HepG2 (cell line): ENCODE measurements at regions not wholly inside any gene's neighbourhood (a gene's known extent, or its start where the extent isn't known, plus 50 kb on each side); places are given as distances from the start of the nearest gene placed in this dataset.

Experiments used
- GABPA ChIP-seq, 2 experiments: IDR thresholded peaks; 2 replicates each; pipeline ENCODE4 v1.6.1; 2011 to 2016; ENCODE audit warnings: low read depth in 2 of 2, low read length in 1 of 2, missing biosample characterization in 1 of 2, missing genetic modification characterization in 1 of 2
- HNF1B ChIP-seq: sonication (generic); formaldehyde crosslinking; IDR thresholded peaks from 2 replicates; pipeline ENCODE4 v1.5.1; 2020; ENCODE audit warnings: mild to moderate bottlenecking, moderate library complexity, missing genetic modification reagents
- MAFF ChIP-seq: IDR thresholded peaks from 2 replicates; pipeline ENCODE4 v1.6.1; 2011; ENCODE audit warnings: low read depth, low read length, improper control_type of control experiment
- NONO ChIP-seq, 2 experiments: fragments of 450-650 bp in 1 of 2; sonication (generic) in 1 of 2; formaldehyde crosslinking in 1 of 2; IDR thresholded peaks in 1 of 2; conservative IDR thresholded peaks in 1 of 2; 2 replicates each; pipeline versions ENCODE4 v1.6.1 to v1.8.0; 2017 to 2022; ENCODE audit warnings: mild to moderate bottlenecking in 1 of 2, missing genetic modification reagents in 1 of 2, moderate library complexity in 1 of 2
- PATZ1 ChIP-seq: sonication (generic); formaldehyde crosslinking; IDR thresholded peaks from 2 replicates; pipeline ENCODE4 v1.4.0; 2020; ENCODE audit warnings: missing genetic modification reagents
- PRDM15 ChIP-seq: sonication (generic); formaldehyde crosslinking; IDR thresholded peaks from 2 replicates; pipeline ENCODE4 v1.4.0; 2020; ENCODE audit warnings: missing genetic modification reagents
- REST ChIP-seq, 2 experiments: IDR thresholded peaks; 2 replicates each; pipeline ENCODE4 v1.6.1; 2011 to 2012; ENCODE audit warnings: low read length in 2 of 2, borderline replicate concordance in 1 of 2, low read depth in 1 of 2, mild to moderate bottlenecking in 1 of 2, moderate library complexity in 1 of 2
- SKI ChIP-seq: fragments of 450-650 bp; IDR thresholded peaks from one replicate; pipeline ENCODE4 v1.6.1; 2018; ENCODE audit warnings: mild to moderate bottlenecking; ENCODE audit not compliant: partially characterized antibody
- SMC3 ChIP-seq: IDR thresholded peaks from 2 replicates; pipeline ENCODE4 v1.6.1; 2011; ENCODE audit warnings: low read length, improper control_type of control experiment
- SOX13 ChIP-seq, 3 experiments: fragments of 450-650 bp in 1 of 3; sonication (generic) in 1 of 3; formaldehyde crosslinking in 1 of 3; IDR thresholded peaks in 2 of 3; conservative IDR thresholded peaks in 1 of 3; 2 replicates each; pipeline versions ENCODE4 v1.5.0 to v1.6.1; 2016 to 2020; ENCODE audit warnings: antibody characterized with exemption in 1 of 3, mild to moderate bottlenecking in 1 of 3, missing compliant biosample characterization in 1 of 3, missing genetic modification reagents in 1 of 3, moderate library complexity in 1 of 3
- SRY ChIP-seq: sonication (generic); formaldehyde crosslinking; IDR thresholded peaks from 2 replicates; pipeline ENCODE4 v1.8.0; 2022; ENCODE audit warnings: mild to moderate bottlenecking, missing genetic modification reagents
- ZNF18 ChIP-seq: sonication (generic); formaldehyde crosslinking; IDR thresholded peaks from 2 replicates; pipeline ENCODE4 v1.8.0; 2022; ENCODE audit warnings: mild to moderate bottlenecking, missing genetic modification reagents; ENCODE audit not compliant: insufficient replicate concordance
- ZNF558 ChIP-seq: sonication (generic); formaldehyde crosslinking; IDR thresholded peaks from 2 replicates; pipeline ENCODE4 v1.9.0; 2022; ENCODE audit warnings: mild to moderate bottlenecking, missing genetic modification reagents, borderline replicate concordance

GRCh38 chr12:38053655-38054464, 262.7 kb upstream of the ALG10B start (continued):
- TF ChIP-seq ZNF18 (CRISPR knock-in tag) (no peak), SOX13 (IDR thresholded peaks at IDR 0.05) (no peak), SOX13 (CRISPR knock-in tag; conservative IDR thresholded peaks at IDR 0.05 in 1 of 2, IDR thresholded peaks at IDR 0.05 in 1 of 2) (0 out of 4 replicates have a peak, but pooled peaks of 1 of the 2 experiments have one; percentile 11), SMC3 (peak; percentile 88), ZNF558 (CRISPR knock-in tag) (no peak), SKI (no peak), HNF1B (0 out of 2 replicates have a peak, but pooled peaks have one; percentile 16), PRDM15 (CRISPR knock-in tag) (no peak), REST (IDR thresholded peaks at IDR 0.05; ENCODE audit: borderline replicate concordance in 1 of 2, low read depth in 1 of 2, low read length in 2 of 2) (no peak), PATZ1 (peak; percentile 39), MAFF (no peak), GABPA (IDR thresholded peaks at IDR 0.05; ENCODE audit: low read depth, low read length) (no peak), GABPA (CRISPR knock-in tag; IDR thresholded peaks at IDR 0.05; ENCODE audit: low read depth) (peak; percentile 30; the same call in 1 of the 2 replicates), SRY (CRISPR knock-in tag) (no peak), NONO (IDR thresholded peaks at IDR 0.05) (no peak), NONO (CRISPR knock-in tag; conservative IDR thresholded peaks at IDR 0.05) (no peak)
